ENCODE measurements at regions not wholly inside any gene's neighbourhood (a gene's known extent, or its start where the extent isn't known, plus 50 kb on each side); places are given as distances from the start of the nearest gene placed in this dataset.
A peak's percentile ranks its signal among the peaks of the same experiment; 100 is the strongest.
"Not testable (repeated sequence)": the region's sequence is repeated elsewhere in the genome, so short reads cannot be mapped to it uniquely, and the experiment has no call there.

GRCh38 chr1:148386617-148387016 is 96.5 kb downstream of the PPIAL4G start:
- Histone ChIP-seq H3K4me3 (no peak overlapping the region), H3K27me3 (peaks cover 0 to 6% (median 0%) of the 10 kb centered on the region in 4 donors), H3K36me3 (no peaks in the 10 kb centered on the region), H3K4me1 (peaks cover 0 to 9% (median 7%) of the 10 kb centered on the region in 4 donors), H3K27ac (replicated peaks in 1 of 4) (no peak overlapping the region), H3K9me3 (no peaks in the 10 kb centered on the region)
- 87% methylated on average over 1 of the region's 1 CpG for WGBS
- no peak for DNase-seq (ENCODE audit: extremely low spot score)
- intact Hi-C loops (cut with DNase I) = no loop called here
- TF ChIP-seq CTCF (IDR thresholded peaks at IDR 0.05) (no peak), POLR2AphosphoS5 (IDR thresholded peaks at IDR 0.05) (no peak), EP300 (IDR thresholded peaks at IDR 0.05) (no peak), POLR2A (IDR thresholded peaks at IDR 0.05; ENCODE audit: low read depth) (no peak)

GRCh38 chr1:148386031-148386398 is 97.1 kb downstream of the PPIAL4G start:
- intact Hi-C loops (cut with DNase I); H3K4me3 ChIP-seq; H3K9me3 ChIP-seq; H3K4me1 ChIP-seq; H3K27ac ChIP-seq (replicated peaks in 1 of 4); H3K36me3 ChIP-seq; DNase-seq (ENCODE audit: extremely low spot score): not testable (repeated sequence)
- 92% methylated on average over 4 of the region's 4 CpGs for WGBS
- peaks cover 0 to 11% (median 0%) of the 10 kb centered on the region in 4 donors for H3K27me3 ChIP-seq

- no peak overlapping the region for H3K27ac ChIP-seq (replicated peaks in 1 of 4)
- H3K4me3 ChIP-seq = no peak overlapping the region
- H3K4me1 ChIP-seq = peaks cover 0 to 9% (median 7%) of the 10 kb centered on the region in 4 donors
- H3K9me3 ChIP-seq = no peaks in the 10 kb centered on the region
- DNase-seq (ENCODE audit: extremely low spot score) = no peak
- intact Hi-C loops (cut with DNase I) = no loop called here
- peaks cover 0 to 14% (median 0%) of the 10 kb centered on the region in 4 donors for H3K27me3 ChIP-seq
- no peak for TF ChIP-seq POLR2A (IDR thresholded peaks at IDR 0.05; ENCODE audit: low read depth)
- TF ChIP-seq EP300 (IDR thresholded peaks at IDR 0.05) = no peak
- no peak for TF ChIP-seq POLR2AphosphoS5 (IDR thresholded peaks at IDR 0.05)
- 69% methylated on average over 3 of the region's 4 CpGs for WGBS
- H3K36me3 ChIP-seq = no peaks in the 10 kb centered on the region
These were observed 97.6 kb downstream of the PPIAL4G start for GRCh38 chr1:148385371-148386030.

DNA sequence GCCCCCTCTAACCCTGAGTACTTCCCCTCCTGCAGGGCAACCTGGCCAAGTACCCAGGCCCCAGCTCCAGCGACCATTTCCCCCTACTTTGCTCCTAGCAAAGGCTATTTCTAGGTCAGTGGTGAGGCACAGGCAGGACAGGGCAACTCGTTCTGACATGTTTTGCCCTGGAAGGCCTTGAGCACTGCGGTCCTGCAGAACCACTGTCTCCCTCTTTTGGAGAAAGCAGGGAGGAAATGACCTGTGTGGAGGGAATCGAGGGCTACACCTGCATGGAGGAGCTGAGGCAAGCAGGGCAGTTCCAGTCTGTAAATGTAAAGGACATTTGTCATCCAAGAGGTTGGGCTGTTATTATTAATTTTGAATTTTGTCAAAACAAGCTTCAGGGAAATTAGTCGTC is 99.1 kb downstream of the PPIAL4G start:
- Histone ChIP-seq H3K27me3 (peaks cover 0 to 14% (median 0%) of the 10 kb centered on the region in 4 donors), H3K4me3 (no peak overlapping the region), H3K4me1 (peaks cover 0 to 9% (median 7%) of the 10 kb centered on the region in 4 donors), H3K9me3 (no peaks in the 10 kb centered on the region), H3K27ac (replicated peaks in 1 of 4) (no peak overlapping the region), H3K36me3 (no peaks in the 10 kb centered on the region)
- no peak for DNase-seq (ENCODE audit: extremely low spot score)
- TF ChIP-seq POLR2AphosphoS5 (IDR thresholded peaks at IDR 0.05) (no peak), EP300 (IDR thresholded peaks at IDR 0.05) (no peak), CTCF (IDR thresholded peaks at IDR 0.05) (no peak), POLR2A (IDR thresholded peaks at IDR 0.05; ENCODE audit: low read depth) (no peak)
- 87% methylated on average over 5 of the region's 5 CpGs for WGBS
- intact Hi-C loops (cut with DNase I) = no loop called here

DNA sequence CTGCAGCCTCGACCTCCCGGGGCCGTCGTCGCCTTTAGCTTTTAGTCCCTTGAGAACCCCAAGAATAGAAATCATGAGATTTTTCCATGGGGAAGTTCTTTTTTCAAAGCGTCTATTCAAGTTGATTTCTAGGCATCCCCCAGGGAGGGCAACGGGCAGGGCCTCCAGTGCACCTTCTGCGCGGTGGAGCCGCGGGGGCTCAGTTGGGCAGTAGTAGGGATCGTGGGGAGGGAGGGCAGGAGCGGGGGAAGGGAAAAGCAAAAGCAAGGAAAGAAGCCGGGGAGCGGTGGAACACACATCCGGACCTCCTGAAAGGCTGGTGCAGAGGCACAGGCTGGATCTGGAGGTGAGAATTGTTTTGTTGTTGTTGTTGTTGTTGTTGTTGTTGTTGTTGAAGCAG is 103.4 kb downstream of the PPIAL4G start:
- Histone ChIP-seq H3K27me3 (peaks cover 0 to 14% (median 0%) of the 10 kb centered on the region in 4 donors), H3K27ac (replicated peaks in 1 of 4) (no peak overlapping the region)
- 52% methylated on average over 16 of the region's 16 CpGs for WGBS

More for the DNA sequence above, 103.4 kb downstream of the PPIAL4G start:
- Histone ChIP-seq H3K9me3 (no peaks in the 10 kb centered on the region), H3K4me1 (no peaks in the 10 kb centered on the region), H3K36me3 (no peaks in the 10 kb centered on the region), H3K4me3 (peak overlapping the region in 1 of 4 donors; percentile 9)
- no peak for TF ChIP-seq EP300 (IDR thresholded peaks at IDR 0.05)
- no peak for TF ChIP-seq CTCF (IDR thresholded peaks at IDR 0.05)
- TF ChIP-seq POLR2AphosphoS5 (IDR thresholded peaks at IDR 0.05) = no peak
- TF ChIP-seq POLR2A (IDR thresholded peaks at IDR 0.05; ENCODE audit: low read depth) = no peak
- intact Hi-C loops (cut with DNase I) = no loop called here
- DNase-seq (ENCODE audit: extremely low spot score) = no peak

Measured in esophagus muscularis mucosa (tissue), 4 donors.